GM12874 (cell line): ENCODE measurements at regions not wholly inside any gene's neighbourhood (a gene's known extent, or its start where the extent isn't known, plus 50 kb on each side); places are given as distances from the start of the nearest gene placed in this dataset.

ENCODE experiments used
- TF ChIP-seq, protein P1 (sequence below): IDR thresholded peaks from 2 replicates; pipeline ENCODE4 v1.5.1; 2011; ENCODE audit warnings: low read depth, mild to moderate bottlenecking, control low read depth, low read length, moderate library complexity; ENCODE audit not compliant: insufficient read depth

DNA sequence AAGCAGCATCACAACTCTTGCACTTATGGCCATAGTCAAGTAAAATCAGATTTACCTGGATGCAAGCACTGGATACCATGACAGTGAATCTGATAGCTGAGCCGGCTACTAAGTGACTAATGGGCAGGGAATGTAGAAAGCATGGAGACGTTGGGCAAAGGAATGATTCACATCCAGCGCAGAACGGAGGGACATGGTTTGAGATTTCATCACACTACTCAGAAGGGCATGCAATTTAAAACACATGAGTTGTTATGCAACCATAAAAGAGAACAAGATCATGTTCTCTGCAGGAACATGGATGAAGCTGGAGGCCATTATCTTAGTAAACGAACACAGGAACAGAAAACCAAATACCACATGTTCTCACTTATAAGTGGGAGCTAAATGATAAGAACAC lies 169.1 kb upstream of the PIK3R1 start:
- TF ChIP-seq, protein P1, sequence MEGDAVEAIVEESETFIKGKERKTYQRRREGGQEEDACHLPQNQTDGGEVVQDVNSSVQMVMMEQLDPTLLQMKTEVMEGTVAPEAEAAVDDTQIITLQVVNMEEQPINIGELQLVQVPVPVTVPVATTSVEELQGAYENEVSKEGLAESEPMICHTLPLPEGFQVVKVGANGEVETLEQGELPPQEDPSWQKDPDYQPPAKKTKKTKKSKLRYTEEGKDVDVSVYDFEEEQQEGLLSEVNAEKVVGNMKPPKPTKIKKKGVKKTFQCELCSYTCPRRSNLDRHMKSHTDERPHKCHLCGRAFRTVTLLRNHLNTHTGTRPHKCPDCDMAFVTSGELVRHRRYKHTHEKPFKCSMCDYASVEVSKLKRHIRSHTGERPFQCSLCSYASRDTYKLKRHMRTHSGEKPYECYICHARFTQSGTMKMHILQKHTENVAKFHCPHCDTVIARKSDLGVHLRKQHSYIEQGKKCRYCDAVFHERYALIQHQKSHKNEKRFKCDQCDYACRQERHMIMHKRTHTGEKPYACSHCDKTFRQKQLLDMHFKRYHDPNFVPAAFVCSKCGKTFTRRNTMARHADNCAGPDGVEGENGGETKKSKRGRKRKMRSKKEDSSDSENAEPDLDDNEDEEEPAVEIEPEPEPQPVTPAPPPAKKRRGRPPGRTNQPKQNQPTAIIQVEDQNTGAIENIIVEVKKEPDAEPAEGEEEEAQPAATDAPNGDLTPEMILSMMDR: no peak

DNA sequence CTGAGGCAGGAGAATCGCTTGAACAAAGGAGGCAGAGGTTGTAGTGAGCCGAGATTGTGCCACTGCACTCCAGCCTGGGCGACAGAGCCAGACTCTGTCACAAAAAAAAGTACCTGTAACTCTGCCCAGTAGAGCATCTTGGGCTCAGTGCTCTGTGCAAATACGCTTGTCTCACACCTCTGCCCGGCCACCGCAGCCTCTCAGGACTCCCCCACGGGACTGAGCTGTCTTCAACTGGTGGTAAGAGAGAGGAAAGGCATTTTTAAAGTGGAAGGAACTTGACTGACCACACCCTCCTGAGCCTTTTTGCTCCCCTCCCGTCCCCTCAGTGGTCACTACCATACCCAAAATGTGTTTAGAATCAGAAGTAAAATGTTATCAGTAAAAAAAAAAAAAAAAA lies 174.3 kb upstream of the PIK3R1 start:
- TF ChIP-seq, protein P1: no peak

DNA sequence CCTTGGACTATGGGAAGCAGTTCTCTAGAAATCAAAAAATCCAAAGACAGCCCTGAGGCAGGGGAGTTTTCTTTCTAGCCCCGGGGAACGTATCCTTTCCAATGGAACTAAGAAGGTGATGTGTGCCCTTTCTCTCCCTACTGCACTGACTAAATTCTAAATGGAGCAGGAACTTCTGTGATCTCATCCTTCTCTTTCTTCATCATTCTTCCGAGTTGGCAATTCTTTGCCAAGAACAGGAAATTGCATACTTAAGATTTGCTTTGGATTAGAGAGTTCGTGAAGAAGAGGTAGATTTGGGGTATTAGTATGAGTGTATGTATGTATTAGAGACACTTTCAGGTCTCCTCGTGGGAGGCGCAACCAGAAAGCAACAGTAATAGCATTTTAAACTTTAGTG lies 178.0 kb upstream of the PIK3R1 start:
- TF ChIP-seq, protein P1: no peak

DNA sequence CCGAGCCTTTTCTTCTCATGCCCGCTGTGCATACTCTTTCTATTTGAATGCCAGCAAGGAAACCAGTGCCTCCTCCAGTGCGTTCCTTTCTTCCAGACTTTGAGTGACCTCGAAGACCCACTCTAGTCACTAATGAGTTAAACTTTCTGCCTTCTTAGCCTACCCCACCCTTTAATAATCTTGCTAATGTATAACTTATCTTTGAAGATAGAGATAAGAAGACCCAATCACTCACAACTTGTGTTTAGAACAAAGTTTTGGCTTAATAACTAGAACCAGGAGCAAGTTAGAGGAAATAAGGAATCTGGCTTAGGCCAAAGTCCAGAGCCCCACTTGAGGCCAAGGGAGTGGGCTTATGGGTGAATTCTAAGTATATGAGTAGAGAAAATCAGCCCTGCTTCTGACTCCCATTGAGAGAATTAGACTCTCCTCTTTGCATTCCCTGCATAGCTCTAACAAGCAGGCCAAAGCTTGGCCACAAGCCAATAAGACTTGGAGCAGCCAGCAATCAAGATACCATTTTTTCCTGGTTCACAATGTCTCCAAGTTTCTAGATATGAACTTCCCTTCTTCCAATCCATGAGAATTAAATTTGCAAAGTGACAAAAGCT lies 181.5 kb upstream of the PIK3R1 start:
- TF ChIP-seq, protein P1: no peak

DNA sequence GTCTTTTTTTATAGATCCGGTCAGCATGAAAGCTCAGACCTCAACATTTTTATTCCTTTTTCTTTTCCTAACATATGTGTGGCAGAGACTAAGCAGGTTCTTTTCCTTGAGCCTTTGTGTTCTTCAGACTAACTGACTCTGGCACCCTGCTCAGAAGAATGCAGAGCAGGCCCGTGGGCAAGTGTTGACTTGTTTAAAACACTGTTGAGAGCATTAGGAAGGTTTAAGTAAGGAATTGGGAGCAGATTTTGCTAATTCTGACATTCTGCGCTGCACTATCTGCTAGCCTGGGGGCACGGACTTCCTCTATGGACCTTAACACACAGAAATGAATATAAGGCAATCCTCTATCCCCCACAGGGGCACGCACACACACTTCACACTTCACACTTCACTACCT lies 182.5 kb upstream of the PIK3R1 start:
- TF ChIP-seq, protein P1: no peak

DNA sequence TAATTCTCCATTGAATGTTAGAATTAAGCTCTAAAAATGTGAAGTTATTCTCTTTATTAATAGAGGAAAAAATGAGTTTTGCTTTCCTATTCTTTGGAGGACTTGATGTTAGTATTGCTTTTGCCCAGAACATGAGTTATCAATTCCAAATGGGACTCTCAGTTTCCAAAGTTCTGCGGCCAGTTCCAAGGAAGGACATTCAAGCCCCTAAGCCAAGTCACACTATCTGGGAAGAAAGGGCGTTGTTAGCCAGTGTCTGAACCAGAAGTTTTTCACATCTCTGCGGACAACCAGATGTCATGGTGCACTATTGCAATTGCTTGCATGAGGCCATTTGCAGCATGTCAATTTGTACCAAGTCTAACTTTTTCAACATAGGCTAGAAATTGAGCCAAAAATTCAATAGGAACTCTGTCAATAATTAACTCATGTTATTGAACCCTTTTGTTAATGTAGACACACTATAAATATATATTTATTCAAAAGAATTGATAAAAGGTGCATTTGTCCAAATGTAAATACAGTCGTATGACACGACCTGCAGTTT lies 183.3 kb upstream of the PIK3R1 start:
- TF ChIP-seq, protein P1: no peak

DNA sequence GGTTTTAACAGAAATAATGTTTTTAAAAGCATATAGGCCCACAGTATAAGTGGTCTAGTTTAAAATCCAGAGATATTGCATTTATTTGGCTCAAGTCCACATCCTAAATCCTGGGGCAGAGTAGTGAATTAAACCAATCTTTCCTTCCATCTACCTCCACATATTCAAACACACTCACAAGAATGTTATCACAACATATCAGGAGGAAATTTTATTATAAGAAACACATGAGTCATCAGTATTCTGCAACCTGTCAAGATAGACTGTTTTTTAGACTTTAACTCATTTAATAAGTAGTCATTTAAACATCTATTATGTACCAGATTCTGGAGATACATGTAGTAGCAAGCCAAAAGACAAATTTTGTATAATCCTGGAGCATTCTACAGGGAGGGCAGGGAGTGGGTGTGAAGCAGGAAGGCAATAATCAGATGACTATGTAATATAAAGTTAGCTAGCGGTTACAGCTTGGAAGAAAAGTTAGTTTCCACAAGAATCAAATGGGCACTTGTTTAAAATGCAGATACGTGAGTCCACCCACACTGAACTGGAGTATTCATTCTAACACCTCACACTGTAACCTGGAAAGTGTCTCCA lies 187.3 kb upstream of the PIK3R1 start:
- TF ChIP-seq, protein P1: no peak
